ENCODE measurements at regions not wholly inside any gene's neighbourhood (a gene's known extent, or its start where the extent isn't known, plus 50 kb on each side); places are given as distances from the start of the nearest gene placed in this dataset.

DNA sequence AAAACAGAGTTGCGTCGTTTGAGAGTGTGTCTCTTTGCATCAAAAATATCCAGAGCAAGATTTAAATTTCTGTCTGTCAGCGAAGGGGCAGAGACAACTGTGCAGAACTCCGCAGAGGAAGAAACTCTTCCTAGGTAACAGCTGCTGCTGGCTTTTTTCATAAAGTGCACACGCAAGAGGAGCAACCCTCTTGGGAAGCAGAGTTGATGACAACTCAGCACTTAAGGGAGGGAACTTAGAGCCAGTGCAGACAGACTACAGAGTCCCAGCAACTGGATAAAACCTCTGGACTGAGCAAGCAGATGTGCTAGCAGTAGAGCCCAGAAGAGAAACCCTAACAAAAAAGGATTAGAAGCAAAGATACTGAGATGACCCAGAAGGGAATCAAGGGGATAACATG lies 337.1 kb downstream of the PCNX1 start:
- Histone ChIP-seq H3K27me3 (ENCODE audit: control insufficient read depth in 1 of 2, insufficient read depth in 2 of 2, low read length in 2 of 2) (no peaks in the 10 kb centered on the region), H3K36me3 (ENCODE audit: insufficient read depth, low read length) (no peaks in the 10 kb centered on the region), H3K27ac (ENCODE audit: low read depth in 1 of 2, low read length in 2 of 2) (no peak overlapping the region), H3K9me3 (ENCODE audit: control insufficient read depth in 1 of 2, insufficient read depth in 1 of 2, low read length in 2 of 2) (peaks cover 0 to 4% of the 10 kb centered on the region in 2 experiments), H3K4me3 (ENCODE audit: low read length) (no peak overlapping the region), H3K4me1 (ENCODE audit: insufficient read depth, low read length) (peaks cover 24% of the 10 kb centered on the region)
- Mint-ChIP-seq H3K36me3 (ENCODE audit: low read depth) (no peaks in the 10 kb centered on the region), H3K27me3 (no peaks in the 10 kb centered on the region), H3K4me1 (ENCODE audit: low read depth) (peaks cover 34% of the 10 kb centered on the region), H3K9me3 (peaks cover 13% of the 10 kb centered on the region), H3K4me3 (no peak overlapping the region), H3K27ac (no peak overlapping the region)
- no peak for DNase-seq
- CTCF ChIA-PET, result no interaction called here
- intact Hi-C loops (cut with DNase I, micrococcal nuclease), result no loop called here
- POLR2A ChIA-PET, result no interaction called here
- ATAC-seq (ENCODE audit: poor library complexity), result no peak
- TF ChIP-seq, protein P1, sequence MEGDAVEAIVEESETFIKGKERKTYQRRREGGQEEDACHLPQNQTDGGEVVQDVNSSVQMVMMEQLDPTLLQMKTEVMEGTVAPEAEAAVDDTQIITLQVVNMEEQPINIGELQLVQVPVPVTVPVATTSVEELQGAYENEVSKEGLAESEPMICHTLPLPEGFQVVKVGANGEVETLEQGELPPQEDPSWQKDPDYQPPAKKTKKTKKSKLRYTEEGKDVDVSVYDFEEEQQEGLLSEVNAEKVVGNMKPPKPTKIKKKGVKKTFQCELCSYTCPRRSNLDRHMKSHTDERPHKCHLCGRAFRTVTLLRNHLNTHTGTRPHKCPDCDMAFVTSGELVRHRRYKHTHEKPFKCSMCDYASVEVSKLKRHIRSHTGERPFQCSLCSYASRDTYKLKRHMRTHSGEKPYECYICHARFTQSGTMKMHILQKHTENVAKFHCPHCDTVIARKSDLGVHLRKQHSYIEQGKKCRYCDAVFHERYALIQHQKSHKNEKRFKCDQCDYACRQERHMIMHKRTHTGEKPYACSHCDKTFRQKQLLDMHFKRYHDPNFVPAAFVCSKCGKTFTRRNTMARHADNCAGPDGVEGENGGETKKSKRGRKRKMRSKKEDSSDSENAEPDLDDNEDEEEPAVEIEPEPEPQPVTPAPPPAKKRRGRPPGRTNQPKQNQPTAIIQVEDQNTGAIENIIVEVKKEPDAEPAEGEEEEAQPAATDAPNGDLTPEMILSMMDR (IDR thresholded peaks at IDR 0.05), result no peak

DNA sequence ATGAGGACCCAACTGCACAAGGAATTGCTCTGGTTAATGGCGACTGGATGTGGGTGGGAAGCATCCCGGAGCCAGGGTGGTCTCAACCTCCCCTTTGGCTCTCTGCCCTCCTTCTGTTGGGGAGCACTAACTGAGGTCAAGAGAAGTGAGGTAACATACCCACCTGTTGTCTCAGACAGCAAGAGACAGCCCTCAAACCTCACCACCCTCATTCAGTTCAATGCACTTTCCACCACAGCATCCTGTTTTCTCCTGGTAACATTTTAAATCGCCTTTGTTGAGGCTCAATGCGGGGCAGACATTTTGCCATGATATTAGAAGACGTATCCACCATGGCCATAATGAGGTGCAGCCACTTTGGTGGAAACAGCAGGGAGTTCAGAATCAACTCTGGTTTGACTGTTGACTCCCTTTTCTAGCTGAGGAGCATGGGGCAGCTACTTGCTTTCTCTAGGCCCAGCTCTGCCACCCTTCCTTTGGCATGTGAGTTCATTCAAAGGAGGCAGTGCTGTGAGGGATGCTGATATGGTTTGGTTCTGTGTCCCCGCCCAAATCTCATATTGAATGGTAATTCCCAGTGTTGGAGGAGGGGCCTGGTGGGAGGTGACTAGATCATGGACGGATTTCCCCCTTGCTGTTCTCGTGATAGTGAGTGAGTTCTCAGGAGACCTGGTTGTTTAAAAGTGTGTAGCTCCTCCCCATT lies 338.6 kb downstream of the PCNX1 start:
- H3K27me3 Mint-ChIP-seq, result no peaks in the 10 kb centered on the region
- H3K9me3 ChIP-seq (ENCODE audit: control insufficient read depth in 1 of 2, insufficient read depth in 1 of 2, low read length in 2 of 2), result peaks cover 0 to 4% of the 10 kb centered on the region in 2 experiments
- peak; percentile 24 for ATAC-seq (ENCODE audit: poor library complexity)
- no peaks in the 10 kb centered on the region for H3K27me3 ChIP-seq (ENCODE audit: control insufficient read depth in 1 of 2, insufficient read depth in 2 of 2, low read length in 2 of 2)
- intact Hi-C loops (cut with DNase I, micrococcal nuclease), result no loop called here
- H3K27ac Mint-ChIP-seq, result peak overlapping the region; percentile 27
- H3K9me3 Mint-ChIP-seq, result peaks cover 13% of the 10 kb centered on the region
- TF ChIP-seq, protein P1 (IDR thresholded peaks at IDR 0.05), result no peak
- no peak overlapping the region for H3K4me3 ChIP-seq (ENCODE audit: low read length)
- peak in 1 of 14 experiments; percentile 50 for DNase-seq
- H3K4me1 Mint-ChIP-seq (ENCODE audit: low read depth), result peaks cover 34% of the 10 kb centered on the region
- H3K36me3 Mint-ChIP-seq (ENCODE audit: low read depth), result no peaks in the 10 kb centered on the region
- H3K4me1 ChIP-seq (ENCODE audit: insufficient read depth, low read length), result peaks cover 24% of the 10 kb centered on the region
- H3K27ac ChIP-seq (ENCODE audit: low read depth in 1 of 2, low read length in 2 of 2), result peak overlapping the region in 1 of 2 donors; percentile 11
- ChIA-PET POLR2A (interaction anchor here (1.0 kb wide), 1 partner anchor 75 kb away, joined by 3 read pairs; the partner anchor contains the start of gene SIPA1L1), CTCF (no interaction called here)
- no peaks in the 10 kb centered on the region for H3K36me3 ChIP-seq (ENCODE audit: insufficient read depth, low read length)
- H3K4me3 Mint-ChIP-seq, result no peak overlapping the region

DNA sequence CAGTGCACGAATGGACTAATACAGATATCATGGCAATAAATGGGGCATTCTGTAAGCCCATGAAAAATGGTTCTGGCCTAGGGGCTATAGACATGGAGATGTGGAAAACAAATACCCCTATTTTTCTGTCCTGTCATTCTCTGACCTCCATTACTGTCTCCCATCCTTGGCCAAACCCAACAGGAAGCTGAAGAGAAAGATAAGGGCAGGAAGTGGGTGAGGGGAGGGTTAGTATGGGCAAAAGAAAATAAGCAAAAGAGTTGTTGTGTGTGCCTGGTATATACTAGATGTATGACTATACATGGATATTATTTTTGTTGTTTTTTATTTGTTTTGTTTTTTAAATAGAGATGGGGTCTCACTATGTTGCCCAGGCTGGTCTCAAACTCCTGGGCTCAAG lies 339.3 kb downstream of the PCNX1 start:
- H3K27me3 Mint-ChIP-seq, result no peaks in the 10 kb centered on the region
- DNase-seq, result peak in 1 of 14 experiments; percentile 56
- ATAC-seq (ENCODE audit: poor library complexity), result no peak
- TF ChIP-seq, protein P1 (IDR thresholded peaks at IDR 0.05), result no peak
- Histone ChIP-seq H3K9me3 (ENCODE audit: control insufficient read depth in 1 of 2, insufficient read depth in 1 of 2, low read length in 2 of 2) (peaks cover 0 to 4% of the 10 kb centered on the region in 2 experiments), H3K27ac (ENCODE audit: low read depth in 1 of 2, low read length in 2 of 2) (peak overlapping the region in 1 of 2 donors; percentile 11), H3K36me3 (ENCODE audit: insufficient read depth, low read length) (no peaks in the 10 kb centered on the region), H3K27me3 (ENCODE audit: control insufficient read depth in 1 of 2, insufficient read depth in 2 of 2, low read length in 2 of 2) (no peaks in the 10 kb centered on the region), H3K4me3 (ENCODE audit: low read length) (no peak overlapping the region), H3K4me1 (ENCODE audit: insufficient read depth, low read length) (peaks cover 24% of the 10 kb centered on the region)
- peaks cover 13% of the 10 kb centered on the region for H3K9me3 Mint-ChIP-seq
- ChIA-PET POLR2A (interaction anchor here (1.0 kb wide), 1 partner anchor 74 kb away, joined by 3 read pairs; the partner anchor contains the start of gene SIPA1L1), CTCF (no interaction called here)
- peaks cover 34% of the 10 kb centered on the region for H3K4me1 Mint-ChIP-seq (ENCODE audit: low read depth)
- no peak overlapping the region for H3K4me3 Mint-ChIP-seq
- no peaks in the 10 kb centered on the region for H3K36me3 Mint-ChIP-seq (ENCODE audit: low read depth)
- peak overlapping the region; percentile 27 for H3K27ac Mint-ChIP-seq
- intact Hi-C loops (cut with DNase I, micrococcal nuclease), result no loop called here
